Vagina (tissue), 2 donors: ENCODE measurements at regions not wholly inside any gene's neighbourhood (a gene's known extent, or its start where the extent isn't known, plus 50 kb on each side); places are given as distances from the start of the nearest gene placed in this dataset.

Experiments used
- DNase-seq, 2 donors: peaks; one replicate each; pipeline ENCODE4 v3.0.0-alpha.2; 2017; ENCODE audit errors: extremely low spot score in 2 of 2
- H3K27ac ChIP-seq: fragments of 200-600 bp; sonication (generic); one replicate; pipeline ENCODE4 v1.5.1; 2019
- H3K27me3 ChIP-seq: fragments of 200-600 bp; sonication (generic); one replicate; pipeline ENCODE4 v1.5.1; 2019
- H3K36me3 ChIP-seq, 2 donors: fragments of 200-600 bp; sonication (generic); one replicate each; pipeline ENCODE4 v1.5.1; 2017 to 2019
- H3K4me1 ChIP-seq: fragments of 200-600 bp; sonication (generic); one replicate; pipeline ENCODE4 v1.5.1; 2019
- H3K4me3 ChIP-seq, 2 donors: fragments of 200-600 bp; sonication (generic); 1 replicate in 1 of 2; 2 replicates in 1 of 2; pipeline ENCODE4 v1.5.1; 2016 to 2019
- H3K9me3 ChIP-seq: fragments of 200-600 bp; sonication (generic); one replicate; pipeline ENCODE4 v1.5.1; 2019
- POLR2A ChIP-seq, 2 donors: fragments of 450-650 bp; IDR thresholded peaks; one replicate each; pipeline ENCODE4 v1.6.1; 2017; ENCODE audit warnings: antibody characterized with exemption in 2 of 2, mild to moderate bottlenecking in 2 of 2, moderate library complexity in 2 of 2
- POLR2AphosphoS5 ChIP-seq, 2 donors: sonication (generic); formaldehyde crosslinking; IDR thresholded peaks; one replicate each; pipeline ENCODE4 v1.9.0; 2017; ENCODE audit warnings: antibody characterized with exemption in 2 of 2, mild to moderate bottlenecking in 2 of 2, low read depth in 1 of 2; ENCODE audit not compliant: insufficient read depth in 1 of 2
- intact Hi-C: fragments of 100-400 bp; cut with DNase I; formaldehyde crosslinking; loops from one replicate; pipeline ENCODE4 v1.15.1; 2023
- TF ChIP-seq, protein P1 (sequence below), 3 experiments: fragments of 450-650 bp in 2 of 3; fragments of 200-600 bp in 1 of 3; sonication (generic) in 1 of 3; IDR thresholded peaks; one replicate each; pipeline ENCODE4 v1.5.1; 2017 to 2019; ENCODE audit warnings: antibody characterized with exemption in 3 of 3, mild to moderate bottlenecking in 2 of 3, moderate library complexity in 2 of 3

DNA sequence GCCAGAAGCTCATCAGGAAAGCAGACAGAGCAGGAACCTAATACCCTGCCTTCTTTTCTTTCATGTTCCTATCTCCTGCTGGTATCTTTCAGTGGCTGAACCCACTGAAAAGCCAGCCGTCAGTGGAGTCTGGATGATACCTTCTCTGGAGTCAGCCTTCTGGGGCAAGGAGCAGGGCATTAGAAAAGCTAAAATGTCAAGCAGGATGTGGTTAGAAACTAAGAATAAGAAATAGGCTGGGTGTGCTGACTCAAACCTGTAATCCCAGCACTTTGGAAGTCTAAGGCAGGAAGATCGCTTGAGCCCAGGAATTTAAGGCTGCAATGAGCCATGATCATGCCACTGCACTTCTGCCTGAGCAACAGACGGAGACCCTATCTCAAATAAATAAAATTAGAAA, 642.0 kb upstream of the FSHR start:
- H3K4me3 ChIP-seq: no peak overlapping the region
- intact Hi-C loops: no loop called here
- H3K27ac ChIP-seq: no peak overlapping the region
- no peak for DNase-seq
- H3K4me1 ChIP-seq: no peaks in the 10 kb centered on the region
- TF ChIP-seq, protein P1, sequence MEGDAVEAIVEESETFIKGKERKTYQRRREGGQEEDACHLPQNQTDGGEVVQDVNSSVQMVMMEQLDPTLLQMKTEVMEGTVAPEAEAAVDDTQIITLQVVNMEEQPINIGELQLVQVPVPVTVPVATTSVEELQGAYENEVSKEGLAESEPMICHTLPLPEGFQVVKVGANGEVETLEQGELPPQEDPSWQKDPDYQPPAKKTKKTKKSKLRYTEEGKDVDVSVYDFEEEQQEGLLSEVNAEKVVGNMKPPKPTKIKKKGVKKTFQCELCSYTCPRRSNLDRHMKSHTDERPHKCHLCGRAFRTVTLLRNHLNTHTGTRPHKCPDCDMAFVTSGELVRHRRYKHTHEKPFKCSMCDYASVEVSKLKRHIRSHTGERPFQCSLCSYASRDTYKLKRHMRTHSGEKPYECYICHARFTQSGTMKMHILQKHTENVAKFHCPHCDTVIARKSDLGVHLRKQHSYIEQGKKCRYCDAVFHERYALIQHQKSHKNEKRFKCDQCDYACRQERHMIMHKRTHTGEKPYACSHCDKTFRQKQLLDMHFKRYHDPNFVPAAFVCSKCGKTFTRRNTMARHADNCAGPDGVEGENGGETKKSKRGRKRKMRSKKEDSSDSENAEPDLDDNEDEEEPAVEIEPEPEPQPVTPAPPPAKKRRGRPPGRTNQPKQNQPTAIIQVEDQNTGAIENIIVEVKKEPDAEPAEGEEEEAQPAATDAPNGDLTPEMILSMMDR (IDR thresholded peaks at IDR 0.05): no peak
- TF ChIP-seq POLR2A (IDR thresholded peaks at IDR 0.05) (no peak), POLR2AphosphoS5 (IDR thresholded peaks at IDR 0.05; ENCODE audit: insufficient read depth in 1 of 2, low read depth in 1 of 2) (no peak)
- H3K27me3 ChIP-seq: no peaks in the 10 kb centered on the region
- no peaks in the 10 kb centered on the region for H3K9me3 ChIP-seq
- H3K36me3 ChIP-seq: no peaks in the 10 kb centered on the region

DNA sequence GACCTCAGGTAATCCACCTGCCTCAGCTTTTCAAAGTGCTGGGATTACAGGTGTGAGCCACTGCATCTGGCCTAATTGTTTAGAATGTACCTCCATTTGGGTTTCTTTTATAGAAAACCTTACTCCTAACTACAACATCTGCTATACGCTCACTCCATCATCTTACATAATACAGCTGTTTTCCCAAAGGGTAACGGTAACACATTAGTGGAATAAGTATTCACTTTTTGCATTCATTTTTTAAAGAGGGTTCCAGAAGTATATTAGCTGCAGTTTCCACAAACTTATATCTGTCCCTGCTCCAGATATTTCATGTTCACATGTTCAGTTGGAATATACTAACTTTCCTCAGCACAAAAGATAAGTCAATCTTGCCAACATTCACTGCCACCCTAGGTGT, 640.1 kb upstream of the FSHR start:
- no peak for DNase-seq
- Histone ChIP-seq H3K4me3 (no peak overlapping the region), H3K36me3 (no peaks in the 10 kb centered on the region), H3K27me3 (no peaks in the 10 kb centered on the region), H3K27ac (no peak overlapping the region), H3K9me3 (no peaks in the 10 kb centered on the region), H3K4me1 (no peaks in the 10 kb centered on the region)
- intact Hi-C loops: no loop called here
- TF ChIP-seq POLR2A (IDR thresholded peaks at IDR 0.05) (no peak), POLR2AphosphoS5 (IDR thresholded peaks at IDR 0.05; ENCODE audit: insufficient read depth in 1 of 2, low read depth in 1 of 2) (no peak)
- TF ChIP-seq, protein P1 (IDR thresholded peaks at IDR 0.05): no peak

DNA sequence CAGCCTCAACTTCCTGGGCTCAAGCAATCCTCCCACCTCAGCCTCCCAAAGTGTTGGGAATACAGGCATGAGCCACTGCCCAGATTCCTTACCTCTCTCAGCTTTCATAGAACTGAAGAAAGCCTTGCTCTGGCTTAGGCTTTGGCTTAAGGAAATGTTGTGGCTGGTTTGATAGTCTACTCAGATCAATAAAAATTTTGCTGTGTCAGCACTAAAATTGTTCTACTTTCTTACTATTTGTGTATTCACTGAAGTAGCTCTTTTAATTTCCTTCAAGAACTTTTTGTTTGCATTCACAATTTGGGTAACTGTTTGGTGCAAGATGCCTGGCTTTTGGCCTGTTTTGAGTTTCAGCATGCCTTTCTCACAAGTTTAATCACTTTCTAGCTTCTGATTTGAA, 634.0 kb upstream of the FSHR start:
- TF ChIP-seq, protein P1 (IDR thresholded peaks at IDR 0.05): no peak
- no peak overlapping the region for H3K4me3 ChIP-seq
- no peaks in the 10 kb centered on the region for H3K36me3 ChIP-seq
- no peak for DNase-seq
- H3K4me1 ChIP-seq: no peaks in the 10 kb centered on the region
- intact Hi-C loops: no loop called here
- H3K9me3 ChIP-seq: no peaks in the 10 kb centered on the region
- H3K27ac ChIP-seq: no peak overlapping the region
- no peaks in the 10 kb centered on the region for H3K27me3 ChIP-seq

DNA sequence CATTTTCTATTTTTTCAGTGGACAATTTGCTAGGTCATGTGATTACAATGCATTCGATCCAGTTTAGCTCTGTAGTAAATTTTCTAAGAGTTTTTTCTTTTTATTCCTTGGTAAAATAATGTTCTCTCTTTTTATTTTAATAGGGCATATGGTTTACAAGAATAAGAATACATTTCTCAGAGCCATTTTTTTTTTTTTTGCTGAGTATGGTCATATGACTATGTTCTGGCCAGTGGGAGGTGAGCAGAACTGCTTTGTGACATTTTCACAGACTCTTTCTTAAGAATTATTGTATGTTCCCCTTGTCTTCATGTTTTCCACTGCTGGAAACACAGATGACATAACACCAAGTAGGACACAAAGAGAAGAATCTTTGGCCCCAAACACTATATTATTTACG, 626.6 kb upstream of the FSHR start:
- TF ChIP-seq, protein P1 (IDR thresholded peaks at IDR 0.05): no peak
- TF ChIP-seq POLR2A (IDR thresholded peaks at IDR 0.05): no peak
- no peak for TF ChIP-seq POLR2AphosphoS5 (IDR thresholded peaks at IDR 0.05; ENCODE audit: insufficient read depth in 1 of 2, low read depth in 1 of 2)
- no peak overlapping the region for H3K27ac ChIP-seq
- H3K4me3 ChIP-seq: no peak overlapping the region
- H3K9me3 ChIP-seq: no peaks in the 10 kb centered on the region
- no peaks in the 10 kb centered on the region for H3K4me1 ChIP-seq
- H3K27me3 ChIP-seq: no peaks in the 10 kb centered on the region
- no peaks in the 10 kb centered on the region for H3K36me3 ChIP-seq
- no peak for DNase-seq
- intact Hi-C loops: no loop called here

DNA sequence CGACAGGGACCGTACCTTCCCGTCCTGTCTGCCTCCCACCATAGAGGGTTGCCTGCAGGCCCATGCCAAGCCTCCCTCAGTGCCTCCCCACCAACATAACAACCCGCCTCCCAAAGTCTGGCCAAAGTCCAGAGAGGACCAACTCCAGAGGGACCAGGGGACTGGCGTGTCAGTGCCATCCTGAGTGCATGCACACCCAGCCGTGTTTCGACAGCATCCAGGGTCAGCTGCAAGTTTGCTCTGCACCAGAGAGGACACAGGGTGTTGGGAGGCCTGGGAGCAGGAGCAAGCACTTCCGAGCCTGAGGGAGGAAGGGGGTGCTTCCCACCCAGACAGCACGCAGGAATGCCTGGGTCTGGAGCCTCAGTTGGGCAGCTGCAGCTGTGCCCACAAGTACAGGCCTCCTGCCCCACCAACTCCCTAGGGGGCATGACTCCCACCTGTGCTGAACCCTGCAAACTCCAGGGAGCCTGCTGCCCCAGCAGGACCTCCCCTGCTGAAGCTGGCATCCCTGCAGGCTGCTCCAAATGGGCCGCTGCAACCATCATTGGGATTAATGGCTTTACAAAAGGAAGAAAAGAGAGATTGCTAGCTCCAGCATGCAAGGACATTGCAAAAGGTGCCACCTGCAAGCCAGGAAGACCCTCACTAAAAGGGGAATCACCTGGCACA, 618.1 kb upstream of the FSHR start:
- Histone ChIP-seq H3K9me3 (no peaks in the 10 kb centered on the region), H3K4me1 (no peaks in the 10 kb centered on the region), H3K27me3 (no peaks in the 10 kb centered on the region), H3K36me3 (no peaks in the 10 kb centered on the region), H3K4me3 (no peak overlapping the region), H3K27ac (no peak overlapping the region)
- no peak for TF ChIP-seq POLR2A (IDR thresholded peaks at IDR 0.05)
- TF ChIP-seq POLR2AphosphoS5 (IDR thresholded peaks at IDR 0.05; ENCODE audit: insufficient read depth in 1 of 2, low read depth in 1 of 2): no peak
- TF ChIP-seq, protein P1 (IDR thresholded peaks at IDR 0.05): no peak
- DNase-seq: no peak
- intact Hi-C loops: no loop called here
